RWPE2 (cell line): ENCODE measurements at regions not wholly inside any gene's neighbourhood (a gene's known extent, or its start where the extent isn't known, plus 50 kb on each side); places are given as distances from the start of the nearest gene placed in this dataset.

Experiments used
- ATAC-seq: fragments of 200-7000 bp; cut with Tn5 transposase; 3 replicates; pipeline ENCODE4 v1.9.1; 2021; ENCODE audit warnings: low read depth
- DNase-seq: peaks from one replicate; pipeline ENCODE4 v3.0.0-alpha.2; 2020; ENCODE audit warnings: low spot score
- H3K27ac ChIP-seq: fragments of 450-650 bp; 2 replicates; pipeline ENCODE4 v1.5.1; 2017; ENCODE audit warnings: mild to moderate bottlenecking; ENCODE audit not compliant: poor library complexity, severe bottlenecking
- H3K27me3 ChIP-seq: fragments of 250-450 bp; sonication (Bioruptor Pico); 2 replicates; pipeline ENCODE4 v1.5.1; 2021; ENCODE audit warnings: mild to moderate bottlenecking, moderate library complexity; ENCODE audit not compliant: insufficient read depth, poor library complexity, severe bottlenecking
- H3K36me3 ChIP-seq: fragments of 250-450 bp; sonication (Bioruptor Pico); 2 replicates; pipeline ENCODE4 v1.5.1; 2020; ENCODE audit warnings: low read depth, mild to moderate bottlenecking, moderate library complexity
- H3K4me1 ChIP-seq: fragments of 250-450 bp; sonication (Bioruptor Pico); 2 replicates; pipeline ENCODE4 v1.5.1; 2021; ENCODE audit warnings: mild to moderate bottlenecking, moderate library complexity; ENCODE audit not compliant: insufficient read depth, poor library complexity, severe bottlenecking
- H3K4me3 ChIP-seq: fragments of 250-450 bp; sonication (Bioruptor Pico); 2 replicates; pipeline ENCODE4 v1.5.1; 2021; ENCODE audit warnings: mild to moderate bottlenecking, moderate library complexity; ENCODE audit not compliant: severe bottlenecking
- H3K9me3 ChIP-seq: fragments of 250-450 bp; sonication (Bioruptor Pico); 2 replicates; pipeline ENCODE4 v1.5.1; 2021; ENCODE audit warnings: mild to moderate bottlenecking, moderate library complexity; ENCODE audit not compliant: severe bottlenecking
- TF ChIP-seq, protein P1 (sequence below): fragments of 450-650 bp; IDR thresholded peaks from one replicate; pipeline ENCODE4 v1.5.1; 2017; ENCODE audit warnings: mild to moderate bottlenecking, moderate library complexity; ENCODE audit not compliant: poor library complexity, severe bottlenecking

DNA sequence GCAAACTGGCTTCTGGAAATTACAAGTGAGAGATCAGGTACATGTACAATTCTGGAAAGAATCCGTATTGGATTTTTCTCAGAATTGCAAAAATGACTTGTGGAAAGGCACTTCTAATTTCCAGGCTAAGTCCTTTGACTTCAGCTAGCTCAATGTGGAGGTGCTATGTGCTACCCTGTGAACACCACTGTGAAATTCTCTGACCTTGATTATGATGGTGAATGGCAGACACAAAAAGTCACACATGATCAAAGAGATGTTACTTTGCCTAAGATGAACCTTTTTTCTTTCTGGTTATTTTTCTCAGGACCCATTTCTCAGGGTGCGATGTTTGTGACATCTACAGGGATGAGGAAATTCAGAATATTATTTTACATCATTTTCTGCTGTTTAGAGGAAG lies 856.6 kb upstream of the VRK2 start:
- Histone ChIP-seq H3K9me3 (no peaks in the 10 kb centered on the region), H3K27ac (no peak overlapping the region), H3K4me3 (no peak overlapping the region), H3K4me1 (no peaks in the 10 kb centered on the region), H3K36me3 (no peaks in the 10 kb centered on the region), H3K27me3 (no peaks in the 10 kb centered on the region)
- TF ChIP-seq, protein P1, sequence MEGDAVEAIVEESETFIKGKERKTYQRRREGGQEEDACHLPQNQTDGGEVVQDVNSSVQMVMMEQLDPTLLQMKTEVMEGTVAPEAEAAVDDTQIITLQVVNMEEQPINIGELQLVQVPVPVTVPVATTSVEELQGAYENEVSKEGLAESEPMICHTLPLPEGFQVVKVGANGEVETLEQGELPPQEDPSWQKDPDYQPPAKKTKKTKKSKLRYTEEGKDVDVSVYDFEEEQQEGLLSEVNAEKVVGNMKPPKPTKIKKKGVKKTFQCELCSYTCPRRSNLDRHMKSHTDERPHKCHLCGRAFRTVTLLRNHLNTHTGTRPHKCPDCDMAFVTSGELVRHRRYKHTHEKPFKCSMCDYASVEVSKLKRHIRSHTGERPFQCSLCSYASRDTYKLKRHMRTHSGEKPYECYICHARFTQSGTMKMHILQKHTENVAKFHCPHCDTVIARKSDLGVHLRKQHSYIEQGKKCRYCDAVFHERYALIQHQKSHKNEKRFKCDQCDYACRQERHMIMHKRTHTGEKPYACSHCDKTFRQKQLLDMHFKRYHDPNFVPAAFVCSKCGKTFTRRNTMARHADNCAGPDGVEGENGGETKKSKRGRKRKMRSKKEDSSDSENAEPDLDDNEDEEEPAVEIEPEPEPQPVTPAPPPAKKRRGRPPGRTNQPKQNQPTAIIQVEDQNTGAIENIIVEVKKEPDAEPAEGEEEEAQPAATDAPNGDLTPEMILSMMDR, result no peak
- no peak for ATAC-seq
- DNase-seq, result no peak

DNA sequence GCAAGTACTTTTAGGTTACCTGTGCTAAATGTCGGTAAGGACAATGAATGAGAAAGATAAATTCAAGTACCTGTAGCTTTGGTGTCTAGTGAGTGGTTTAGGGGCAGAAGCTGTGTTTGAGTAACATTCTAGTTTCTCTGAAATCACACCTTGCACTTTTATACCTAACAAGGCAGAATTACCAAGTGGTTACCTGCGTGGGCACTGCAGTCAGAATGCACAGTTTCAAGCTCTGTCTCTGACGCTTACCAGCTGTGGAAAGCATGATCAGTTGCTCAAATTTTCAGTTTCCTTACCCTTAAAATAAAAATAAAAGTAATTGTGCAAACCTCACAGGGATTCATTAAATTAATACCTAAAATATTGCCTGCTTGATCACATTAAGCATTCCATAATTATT lies 846.9 kb upstream of the VRK2 start:
- ATAC-seq (no peak), DNase-seq (no peak)
- no peak overlapping the region for H3K4me3 ChIP-seq
- no peaks in the 10 kb centered on the region for H3K27me3 ChIP-seq
- H3K27ac ChIP-seq, result no peak overlapping the region
- H3K9me3 ChIP-seq, result no peaks in the 10 kb centered on the region
- H3K4me1 ChIP-seq, result no peaks in the 10 kb centered on the region
- TF ChIP-seq, protein P1, result no peak
- no peaks in the 10 kb centered on the region for H3K36me3 ChIP-seq

DNA sequence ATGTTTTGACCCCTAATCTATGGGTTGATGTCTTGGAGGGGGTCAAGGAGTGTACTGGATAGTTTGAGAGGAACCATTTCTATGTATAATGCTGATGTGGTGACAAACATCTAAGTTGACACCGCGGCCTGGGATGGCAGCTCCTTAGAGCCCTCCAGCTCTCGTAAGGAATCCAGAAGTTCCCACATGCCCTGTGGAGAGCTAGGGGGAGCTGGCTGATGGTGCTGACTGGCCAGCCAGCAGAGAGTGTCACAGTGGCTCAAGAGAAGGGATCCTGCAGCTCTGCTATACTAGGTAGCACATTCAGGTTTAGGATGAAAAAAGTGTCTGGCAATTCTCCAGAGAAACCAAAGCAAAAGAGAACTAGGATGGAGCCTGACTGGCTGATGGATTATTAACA lies 842.2 kb upstream of the VRK2 start:
- DNase-seq (no peak), ATAC-seq (no peak)
- H3K4me1 ChIP-seq, result no peaks in the 10 kb centered on the region
- no peaks in the 10 kb centered on the region for H3K36me3 ChIP-seq
- H3K27ac ChIP-seq, result no peak overlapping the region
- H3K27me3 ChIP-seq, result no peaks in the 10 kb centered on the region
- TF ChIP-seq, protein P1, result no peak
- no peaks in the 10 kb centered on the region for H3K9me3 ChIP-seq
- no peak overlapping the region for H3K4me3 ChIP-seq

DNA sequence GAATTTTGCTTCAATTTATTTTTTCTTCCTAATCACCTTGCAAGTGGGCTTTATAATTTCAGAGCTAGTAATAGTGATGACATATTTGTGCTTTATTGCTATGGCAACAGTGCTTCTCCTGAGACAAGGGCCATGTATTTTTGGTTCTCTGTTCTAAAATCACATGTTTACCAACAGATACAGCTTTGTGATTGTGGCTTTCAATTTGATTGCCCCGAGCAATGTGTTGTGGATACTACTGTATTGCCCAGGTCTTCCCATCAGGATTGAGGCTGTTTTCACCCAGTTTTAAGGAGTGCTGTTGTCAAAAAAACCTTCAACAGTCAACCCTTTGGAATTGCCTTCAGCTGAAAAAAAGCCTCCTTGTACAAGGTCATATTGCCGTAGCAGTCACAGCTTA lies 841.4 kb upstream of the VRK2 start:
- TF ChIP-seq, protein P1, result no peak
- Histone ChIP-seq H3K27ac (no peak overlapping the region), H3K9me3 (no peaks in the 10 kb centered on the region), H3K27me3 (no peaks in the 10 kb centered on the region), H3K4me3 (no peak overlapping the region), H3K4me1 (no peaks in the 10 kb centered on the region), H3K36me3 (no peaks in the 10 kb centered on the region)
- no peak for ATAC-seq
- DNase-seq, result no peak

DNA sequence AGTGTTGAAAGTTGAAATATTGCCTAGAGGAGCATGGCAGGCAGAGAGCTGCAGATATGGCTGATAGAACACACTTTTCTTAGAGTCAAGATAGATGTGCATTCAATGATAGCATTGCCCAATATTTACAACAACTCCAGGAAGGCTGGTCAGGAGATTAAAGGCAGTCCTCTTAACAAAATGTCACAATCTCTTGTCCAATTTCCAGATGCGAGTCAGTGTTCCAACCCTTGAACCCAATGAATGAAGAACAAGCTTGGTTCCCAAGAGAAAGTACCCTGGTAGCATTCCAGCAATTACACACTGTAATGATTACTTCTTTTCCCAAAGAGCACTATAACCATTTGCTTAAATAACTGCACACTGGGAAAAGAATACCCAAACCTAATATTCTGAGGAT lies 839.4 kb upstream of the VRK2 start:
- no peak overlapping the region for H3K4me3 ChIP-seq
- TF ChIP-seq, protein P1, result no peak
- no peak for ATAC-seq
- H3K27me3 ChIP-seq, result no peaks in the 10 kb centered on the region
- no peaks in the 10 kb centered on the region for H3K9me3 ChIP-seq
- H3K36me3 ChIP-seq, result no peaks in the 10 kb centered on the region
- no peak overlapping the region for H3K27ac ChIP-seq
- no peaks in the 10 kb centered on the region for H3K4me1 ChIP-seq
- DNase-seq, result no peak
